Hepatocyte (in vitro differentiated cells): ENCODE measurements at regions not wholly inside any gene's neighbourhood (a gene's known extent, or its start where the extent isn't known, plus 50 kb on each side); places are given as distances from the start of the nearest gene placed in this dataset.
"Not testable (repeated sequence)": the region's sequence is repeated elsewhere in the genome, so short reads cannot be mapped to it uniquely, and the experiment has no call there.

Experiments
- DNase-seq: peaks from one replicate; pipeline ENCODE4 v3.0.0-alpha.2; 2016; ENCODE audit warnings: low spot score
- H2AFZ ChIP-seq: fragments of 200-600 bp; sonication (generic); 2 replicates; pipeline ENCODE4 v1.6.0; 2016; ENCODE audit warnings: antibody characterized with exemption, mild to moderate bottlenecking
- H3K27ac ChIP-seq: fragments of 200-600 bp; sonication (generic); 2 replicates; pipeline ENCODE4 v1.5.1; 2016; ENCODE audit warnings: mild to moderate bottlenecking
- H3K27me3 ChIP-seq: fragments of 200-600 bp; sonication (generic); 2 replicates; pipeline ENCODE4 v1.6.1; 2016
- H3K36me3 ChIP-seq: fragments of 200-600 bp; sonication (generic); replicated peaks from 2 replicates; pipeline ENCODE4 v1.5.1; 2016; ENCODE audit warnings: low read depth; ENCODE audit not compliant: insufficient read depth
- H3K4me1 ChIP-seq: fragments of 200-600 bp; sonication (generic); 2 replicates; pipeline ENCODE4 v1.5.1; 2016; ENCODE audit warnings: mild to moderate bottlenecking, moderate library complexity; ENCODE audit not compliant: insufficient read depth
- H3K4me2 ChIP-seq: fragments of 200-600 bp; sonication (generic); 2 replicates; pipeline ENCODE4 v1.6.0; 2016
- H3K4me3 ChIP-seq: fragments of 200-600 bp; sonication (generic); 2 replicates; pipeline ENCODE4 v1.5.1; 2016; ENCODE audit warnings: mild to moderate bottlenecking
- H3K79me2 ChIP-seq: fragments of 200-600 bp; sonication (generic); 2 replicates; pipeline ENCODE4 v1.6.0; 2017; ENCODE audit warnings: mild to moderate bottlenecking
- H3K9me2 ChIP-seq: fragments of 200-600 bp; sonication (generic); replicated peaks from 2 replicates; pipeline ENCODE4 v1.6.0; 2017; ENCODE audit warnings: mild to moderate bottlenecking; ENCODE audit not compliant: insufficient read depth
- H3K9me3 ChIP-seq: fragments of 200-600 bp; sonication (generic); 2 replicates; pipeline ENCODE4 v1.5.1; 2016; ENCODE audit warnings: low read depth, mild to moderate bottlenecking
- H4K20me1 ChIP-seq: fragments of 200-600 bp; sonication (generic); 2 replicates; pipeline ENCODE4 v1.6.0; 2016; ENCODE audit warnings: mild to moderate bottlenecking; ENCODE audit not compliant: insufficient read depth, poor library complexity, severe bottlenecking
- EZH2 ChIP-seq: fragments of 200-600 bp; sonication (generic); IDR thresholded peaks from 2 replicates; pipeline ENCODE4 v1.6.1; 2016; ENCODE audit warnings: antibody characterized with exemption, mild to moderate bottlenecking, borderline replicate concordance
- EZH2phosphoT487 ChIP-seq: fragments of 200-600 bp; sonication (generic); IDR thresholded peaks from one replicate; pipeline ENCODE4 v1.6.1; 2018; ENCODE audit warnings: antibody characterized with exemption, mild to moderate bottlenecking, low read depth, moderate library complexity; ENCODE audit not compliant: unreplicated experiment, severe bottlenecking
- WGBS: methylation state at CpG from one replicate; pipeline ENCODE4 v1.1.6; 2016; ENCODE audit warnings: low lambda C conversion rate; ENCODE audit errors: missing lambda C conversion rate; 5-methylcytosine and 5-hydroxymethylcytosine counted together
- TF ChIP-seq, protein P1 (sequence below): fragments of 200-600 bp; sonication (generic); IDR thresholded peaks from 2 replicates; pipeline ENCODE4 v1.5.1; 2016; ENCODE audit warnings: antibody characterized with exemption, mild to moderate bottlenecking; ENCODE audit not compliant: poor library complexity

DNA sequence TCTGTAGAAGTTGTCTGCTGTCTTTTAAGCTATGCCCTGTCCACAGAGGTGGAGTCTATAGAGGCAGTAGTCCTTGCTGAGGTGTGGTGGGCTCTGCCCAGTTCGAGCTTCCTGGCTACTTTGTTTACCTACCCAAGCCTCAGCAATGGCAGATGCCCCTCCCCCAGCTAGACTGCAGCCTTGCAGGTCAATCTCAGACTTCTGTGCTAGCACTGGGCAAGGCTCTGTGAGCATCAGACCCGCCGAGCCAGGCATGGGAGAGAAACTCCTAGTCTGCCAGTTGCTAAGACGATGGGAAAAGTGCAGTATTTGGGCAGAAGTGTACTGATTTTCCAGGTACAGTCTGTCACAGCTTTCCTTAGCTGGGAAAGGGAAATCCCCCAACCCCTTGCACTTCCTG lies 694.1 kb upstream of the CDH6 start:
- no peaks in the 10 kb centered on the region for H4K20me1 ChIP-seq
- H3K4me2 ChIP-seq: no peak overlapping the region
- no peaks in the 10 kb centered on the region for H3K4me1 ChIP-seq
- no peak overlapping the region for H3K4me3 ChIP-seq
- H3K36me3 ChIP-seq: no peaks in the 10 kb centered on the region
- WGBS: 77% methylated on average over 4 of the region's 4 CpGs
- H3K79me2 ChIP-seq: no peaks in the 10 kb centered on the region
- H3K27me3 ChIP-seq: no peaks in the 10 kb centered on the region
- DNase-seq: no peak
- TF ChIP-seq EZH2phosphoT487 (no peak), EZH2 (no peak)
- TF ChIP-seq, protein P1, sequence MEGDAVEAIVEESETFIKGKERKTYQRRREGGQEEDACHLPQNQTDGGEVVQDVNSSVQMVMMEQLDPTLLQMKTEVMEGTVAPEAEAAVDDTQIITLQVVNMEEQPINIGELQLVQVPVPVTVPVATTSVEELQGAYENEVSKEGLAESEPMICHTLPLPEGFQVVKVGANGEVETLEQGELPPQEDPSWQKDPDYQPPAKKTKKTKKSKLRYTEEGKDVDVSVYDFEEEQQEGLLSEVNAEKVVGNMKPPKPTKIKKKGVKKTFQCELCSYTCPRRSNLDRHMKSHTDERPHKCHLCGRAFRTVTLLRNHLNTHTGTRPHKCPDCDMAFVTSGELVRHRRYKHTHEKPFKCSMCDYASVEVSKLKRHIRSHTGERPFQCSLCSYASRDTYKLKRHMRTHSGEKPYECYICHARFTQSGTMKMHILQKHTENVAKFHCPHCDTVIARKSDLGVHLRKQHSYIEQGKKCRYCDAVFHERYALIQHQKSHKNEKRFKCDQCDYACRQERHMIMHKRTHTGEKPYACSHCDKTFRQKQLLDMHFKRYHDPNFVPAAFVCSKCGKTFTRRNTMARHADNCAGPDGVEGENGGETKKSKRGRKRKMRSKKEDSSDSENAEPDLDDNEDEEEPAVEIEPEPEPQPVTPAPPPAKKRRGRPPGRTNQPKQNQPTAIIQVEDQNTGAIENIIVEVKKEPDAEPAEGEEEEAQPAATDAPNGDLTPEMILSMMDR: no peak
- no peak overlapping the region for H3K27ac ChIP-seq
- H3K9me2 ChIP-seq: no peaks in the 10 kb centered on the region
- H3K9me3 ChIP-seq: no peaks in the 10 kb centered on the region
- H2AFZ ChIP-seq: no peak overlapping the region

GRCh38 chr5:30498972-30499371 lies 694.5 kb upstream of the CDH6 start:
- no peak overlapping the region for H3K4me2 ChIP-seq
- H4K20me1 ChIP-seq: no peaks in the 10 kb centered on the region
- TF ChIP-seq EZH2phosphoT487: no peak
- TF ChIP-seq EZH2: no peak
- TF ChIP-seq, protein P1: no peak
- H3K4me3 ChIP-seq: no peak overlapping the region
- H3K9me2 ChIP-seq: no peaks in the 10 kb centered on the region
- no peak overlapping the region for H2AFZ ChIP-seq
- DNase-seq: no peak
- WGBS: 0% methylated on average over 1 of the region's 1 CpG
- no peaks in the 10 kb centered on the region for H3K79me2 ChIP-seq
- no peaks in the 10 kb centered on the region for H3K27me3 ChIP-seq
- no peaks in the 10 kb centered on the region for H3K9me3 ChIP-seq
- no peaks in the 10 kb centered on the region for H3K4me1 ChIP-seq
- H3K36me3 ChIP-seq: no peaks in the 10 kb centered on the region
- no peak overlapping the region for H3K27ac ChIP-seq

DNA sequence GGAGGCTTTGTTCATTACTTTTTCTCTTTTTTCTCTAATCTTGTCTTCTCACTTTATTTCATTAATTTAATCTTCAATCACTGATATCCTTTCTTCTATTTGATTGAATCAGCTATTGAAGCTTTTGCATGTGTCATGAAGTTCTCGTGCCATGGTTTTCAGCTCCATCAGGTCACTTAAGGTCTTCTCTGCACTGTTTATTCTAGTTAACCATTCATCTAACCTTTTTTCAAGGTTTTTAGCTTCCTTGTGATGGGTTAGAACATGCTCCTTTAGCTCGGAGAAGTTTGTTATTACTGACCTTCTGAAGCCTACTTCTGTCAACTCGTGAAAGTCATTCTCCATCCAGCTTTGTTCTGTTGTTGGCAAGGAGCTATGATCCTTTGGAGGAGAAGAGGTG lies 695.0 kb upstream of the CDH6 start:
- H3K9me3 ChIP-seq, H3K36me3 ChIP-seq, H3K9me2 ChIP-seq, H3K4me2 ChIP-seq, H4K20me1 ChIP-seq, DNase-seq, H3K79me2 ChIP-seq, H2AFZ ChIP-seq, H3K4me1 ChIP-seq, H3K27ac ChIP-seq, H3K27me3 ChIP-seq, H3K4me3 ChIP-seq: not testable (repeated sequence)
- WGBS: 72% methylated on average over 3 of the region's 3 CpGs

GRCh38 chr5:30494113-30494512 lies 699.4 kb upstream of the CDH6 start:
- H3K27ac ChIP-seq, DNase-seq, H3K36me3 ChIP-seq, H3K4me1 ChIP-seq, H3K9me3 ChIP-seq, H3K9me2 ChIP-seq, H3K27me3 ChIP-seq, H3K79me2 ChIP-seq, H2AFZ ChIP-seq, H3K4me2 ChIP-seq, H4K20me1 ChIP-seq, H3K4me3 ChIP-seq: not testable (repeated sequence)
- 88% methylated on average over 5 of the region's 7 CpGs for WGBS

DNA sequence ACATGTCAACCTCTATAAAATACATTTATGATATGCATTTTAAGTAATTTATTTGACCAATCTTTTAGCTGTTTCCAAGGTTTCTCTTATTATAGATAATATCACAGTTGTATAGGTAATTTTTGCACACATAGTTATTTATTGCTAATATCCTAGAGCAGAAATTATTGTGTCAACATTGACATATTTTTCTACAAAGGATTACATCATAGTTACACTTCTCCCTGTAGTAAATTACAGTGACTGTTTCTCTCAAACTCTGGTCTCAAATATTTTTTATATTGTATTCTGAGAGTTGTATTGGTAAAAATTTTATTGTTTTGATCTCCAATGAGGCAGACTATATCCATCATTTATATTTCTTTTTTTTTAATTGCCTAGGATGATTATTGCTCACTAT lies 714.4 kb upstream of the CDH6 start:
- no peaks in the 10 kb centered on the region for H3K4me1 ChIP-seq
- no peaks in the 10 kb centered on the region for H3K27me3 ChIP-seq
- H3K9me2 ChIP-seq: no peaks in the 10 kb centered on the region
- H3K4me3 ChIP-seq: no peak overlapping the region
- TF ChIP-seq EZH2phosphoT487 (no peak), EZH2 (no peak)
- TF ChIP-seq, protein P1: no peak
- H2AFZ ChIP-seq: no peak overlapping the region
- no peaks in the 10 kb centered on the region for H3K9me3 ChIP-seq
- no peak overlapping the region for H3K27ac ChIP-seq
- no peaks in the 10 kb centered on the region for H3K36me3 ChIP-seq
- no peak overlapping the region for H3K4me2 ChIP-seq
- H3K79me2 ChIP-seq: no peaks in the 10 kb centered on the region
- H4K20me1 ChIP-seq: no peaks in the 10 kb centered on the region
- DNase-seq: no peak
